ENCODE measurements at regions not wholly inside any gene's neighbourhood (a gene's known extent, or its start where the extent isn't known, plus 50 kb on each side); places are given as distances from the start of the nearest gene placed in this dataset.

- DNase-seq: no peak
Measured at GRCh38 chr1:30400507-30400906, 322.9 kb downstream of the MATN1 start.

- DNase-seq: no peak
Measured at GRCh38 chr1:30399026-30399425, 324.4 kb downstream of the MATN1 start.

- no peak for DNase-seq
Measured at GRCh38 chr1:30397576-30397975, 325.8 kb downstream of the MATN1 start.

GRCh38 chr1:30395631-30396030 lies 327.8 kb downstream of the MATN1 start:
- no peak for DNase-seq

- DNase-seq: no peak
Measured at GRCh38 chr1:30388386-30388785, 335.0 kb downstream of the MATN1 start.

GRCh38 chr1:30386156-30386926 lies 337.0 kb downstream of the MATN1 start:
- no peak for DNase-seq

- no peak for DNase-seq
Measured at GRCh38 chr1:30385246-30385995, 338.0 kb downstream of the MATN1 start.

GRCh38 chr1:30384286-30385245 lies 338.8 kb downstream of the MATN1 start:
- no peak for DNase-seq

GRCh38 chr1:30383221-30383711 lies 340.1 kb downstream of the MATN1 start:
- DNase-seq: no peak

GRCh38 chr1:30382496-30382895 lies 340.9 kb downstream of the MATN1 start:
- no peak for DNase-seq

GRCh38 chr1:30381671-30382365 lies 341.6 kb downstream of the MATN1 start:
- DNase-seq: no peak

GRCh38 chr1:30381266-30381665 lies 342.1 kb downstream of the MATN1 start:
- DNase-seq: no peak

GRCh38 chr1:30380625-30380984 lies 342.8 kb downstream of the MATN1 start:
- DNase-seq: no peak

GRCh38 chr1:30379684-30380624 lies 343.4 kb downstream of the MATN1 start:
- peak; percentile 87 for DNase-seq

- DNase-seq: no peak
Measured at GRCh38 chr1:30378991-30379581, 344.3 kb downstream of the MATN1 start.

- no peak for DNase-seq
Measured at GRCh38 chr1:30378003-30378596, 345.3 kb downstream of the MATN1 start.

- no peak for DNase-seq
Measured at GRCh38 chr1:30377230-30378002, 346.0 kb downstream of the MATN1 start.

- no peak for DNase-seq
Measured at GRCh38 chr1:30376054-30376697, 347.2 kb downstream of the MATN1 start.

- no peak for DNase-seq
Measured at GRCh38 chr1:30375156-30375555, 348.2 kb downstream of the MATN1 start.

Data from hematopoietic multipotent progenitor cell treated with erythropoietin and hydrocortisone succinate and interleukin-3 and kit ligand, for 4 days (in vitro differentiated cells).